Ascending aorta (tissue), 2 donors: ENCODE measurements at regions not wholly inside any gene's neighbourhood (a gene's known extent, or its start where the extent isn't known, plus 50 kb on each side); places are given as distances from the start of the nearest gene placed in this dataset.

Experiments used
- DNase-seq, 2 donors: peaks; one replicate each; pipeline ENCODE4 v3.0.0-alpha.2; 2019; ENCODE audit warnings: low spot score in 2 of 2
- H3K27ac ChIP-seq, 2 donors: fragments of 200-600 bp; sonication (generic); one replicate each; pipeline ENCODE4 v1.5.1; 2016 to 2017; ENCODE audit warnings: mild to moderate bottlenecking in 1 of 2
- H3K27me3 ChIP-seq: fragments of 200-600 bp; sonication (generic); one replicate; pipeline ENCODE4 v1.5.1; 2017
- H3K36me3 ChIP-seq, 2 donors: fragments of 200-600 bp; sonication (generic); one replicate each; pipeline ENCODE4 v1.5.1; 2016
- H3K4me1 ChIP-seq, 2 donors: fragments of 200-600 bp; sonication (generic); one replicate each; pipeline ENCODE4 v1.5.1; 2016 to 2017; ENCODE audit warnings: mild to moderate bottlenecking in 1 of 2
- H3K4me3 ChIP-seq, 2 donors: fragments of 200-600 bp; sonication (generic); one replicate each; pipeline ENCODE4 v1.5.1; 2016 to 2017; ENCODE audit warnings: mild to moderate bottlenecking in 1 of 2
- H3K9me3 ChIP-seq, 2 donors: fragments of 200-600 bp; sonication (generic); one replicate each; pipeline ENCODE4 v1.5.1; 2016
- CTCF ChIP-seq, 3 experiments: fragments of 200-600 bp in 2 of 3; fragments of 450-650 bp in 1 of 3; sonication (generic) in 2 of 3; IDR thresholded peaks; one replicate each; pipeline ENCODE4 v1.5.1; 2016 to 2019; ENCODE audit warnings: antibody characterized with exemption in 3 of 3, mild to moderate bottlenecking in 1 of 3, moderate library complexity in 1 of 3
- intact Hi-C: fragments of 100-400 bp; cut with DNase I; formaldehyde crosslinking; loops from one replicate; pipeline ENCODE4 v1.15.1; 2023

- H3K27ac ChIP-seq: no peak overlapping the region
- intact Hi-C loops: no loop called here
Measured at GRCh38 chr4:13783800-13784411, 156.4 kb upstream of the BOD1L1 start.

GRCh38 chr4:13793020-13793710 lies 165.6 kb upstream of the BOD1L1 start:
- peaks cover 0 to 3% of the 10 kb centered on the region in 2 donors for H3K9me3 ChIP-seq
- H3K36me3 ChIP-seq: no peaks in the 10 kb centered on the region
- H3K27ac ChIP-seq: no peak overlapping the region
- no peaks in the 10 kb centered on the region for H3K4me1 ChIP-seq
- no peak for DNase-seq
- no peaks in the 10 kb centered on the region for H3K27me3 ChIP-seq
- intact Hi-C loops: no loop called here
- no peak for TF ChIP-seq CTCF (IDR thresholded peaks at IDR 0.05)
- H3K4me3 ChIP-seq: no peak overlapping the region

More at GRCh38 chr4:13783800-13784411, 156.4 kb upstream of the BOD1L1 start:
- TF ChIP-seq CTCF (IDR thresholded peaks at IDR 0.05): no peak
- Histone ChIP-seq H3K9me3 (no peaks in the 10 kb centered on the region), H3K27me3 (no peaks in the 10 kb centered on the region), H3K4me1 (no peaks in the 10 kb centered on the region), H3K4me3 (no peak overlapping the region), H3K36me3 (no peaks in the 10 kb centered on the region)
- no peak for DNase-seq

- no peaks in the 10 kb centered on the region for H3K36me3 ChIP-seq
- no peaks in the 10 kb centered on the region for H3K4me1 ChIP-seq
- no peak overlapping the region for H3K4me3 ChIP-seq
- H3K9me3 ChIP-seq: peaks cover 0 to 3% of the 10 kb centered on the region in 2 donors
- intact Hi-C loops: no loop called here
- no peak for TF ChIP-seq CTCF (IDR thresholded peaks at IDR 0.05)
- H3K27me3 ChIP-seq: no peaks in the 10 kb centered on the region
- DNase-seq: no peak
- H3K27ac ChIP-seq: no peak overlapping the region
Measured at GRCh38 chr4:13794819-13795565, 167.5 kb upstream of the BOD1L1 start.

- no peak for TF ChIP-seq CTCF (IDR thresholded peaks at IDR 0.05)
- H3K4me1 ChIP-seq: no peaks in the 10 kb centered on the region
Measured at GRCh38 chr4:13797061-13797460, 169.5 kb upstream of the BOD1L1 start.

GRCh38 chr4:13815231-13815630 lies 187.7 kb upstream of the BOD1L1 start:
- DNase-seq: no peak
- Histone ChIP-seq H3K9me3 (no peaks in the 10 kb centered on the region), H3K27me3 (no peaks in the 10 kb centered on the region), H3K36me3 (no peaks in the 10 kb centered on the region), H3K4me1 (no peaks in the 10 kb centered on the region), H3K27ac (no peak overlapping the region), H3K4me3 (no peak overlapping the region)
- TF ChIP-seq CTCF (IDR thresholded peaks at IDR 0.05): no peak
- intact Hi-C loops: no loop called here

More at GRCh38 chr4:13797061-13797460, 169.5 kb upstream of the BOD1L1 start:
- Histone ChIP-seq H3K4me3 (no peak overlapping the region), H3K9me3 (peaks cover 0 to 3% of the 10 kb centered on the region in 2 donors), H3K36me3 (no peaks in the 10 kb centered on the region), H3K27ac (no peak overlapping the region), H3K27me3 (no peaks in the 10 kb centered on the region)
- no peak for DNase-seq
- intact Hi-C loops: no loop called here
